NK-92 treated with Interleukin-12 subunit alpha and Interleukin-12 subunit beta, amount 100 ng/mL, for 24 hours (cell line): ENCODE measurements at regions not wholly inside any gene's neighbourhood (a gene's known extent, or its start where the extent isn't known, plus 50 kb on each side); places are given as distances from the start of the nearest gene placed in this dataset.

Source experiments
- DNase-seq: peaks from one replicate; lab custom pipeline; 2025; lab: John Stamatoyannopoulos, UW

DNA sequence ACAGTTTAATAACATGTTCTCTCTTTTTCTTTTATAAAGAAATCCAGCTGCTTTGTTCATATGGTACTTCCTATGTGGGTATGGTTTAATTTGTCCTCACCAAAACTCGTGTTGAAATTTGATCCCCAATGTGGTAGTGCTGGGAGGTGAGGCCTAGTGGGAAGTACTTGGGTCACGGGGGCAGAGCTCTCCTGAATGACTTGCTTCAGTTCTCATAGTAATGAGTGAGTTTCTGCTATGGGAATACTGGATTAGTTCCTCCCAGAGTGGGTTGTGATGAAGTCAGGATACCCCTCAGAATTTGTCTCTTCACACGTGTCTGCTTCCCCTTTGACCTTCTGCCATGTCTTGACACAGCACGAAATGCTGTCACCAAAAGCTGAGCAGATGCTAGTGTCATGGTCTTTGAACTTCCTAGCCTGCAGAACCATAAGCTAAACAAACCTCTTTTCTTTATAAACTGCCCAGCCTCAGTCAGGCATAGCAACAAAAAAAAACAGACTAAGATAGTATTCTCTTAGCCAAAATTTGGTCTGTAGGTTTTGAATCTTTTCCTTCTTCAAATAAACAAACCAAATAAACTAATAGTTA lies 87.8 kb upstream of the HS3ST5 start:
- DNase-seq, result no peak

GRCh38 chr6:114428341-114428740 lies 85.5 kb upstream of the HS3ST5 start:
- DNase-seq, result no peak

DNA sequence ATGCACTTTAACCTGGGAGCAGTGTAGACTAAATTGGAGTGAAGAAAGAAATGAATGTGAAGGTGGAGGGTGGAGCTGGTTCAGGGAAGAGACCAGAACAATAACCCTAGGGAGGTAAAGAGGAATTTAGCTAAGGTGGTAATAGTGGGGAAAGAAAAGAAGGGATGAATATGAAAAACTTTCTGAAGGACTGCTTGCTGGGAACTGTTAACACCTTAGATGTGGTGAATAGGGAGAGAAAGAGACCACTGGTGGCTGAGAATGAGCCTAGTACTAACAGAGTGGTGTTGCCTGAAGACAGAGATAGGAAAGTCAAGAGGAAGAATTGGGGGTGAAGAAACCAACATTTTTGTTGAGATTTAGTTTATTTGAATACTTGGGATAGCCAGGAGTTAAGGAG lies 78.4 kb upstream of the HS3ST5 start:
- DNase-seq, result no peak

GRCh38 chr6:114419175-114419574 lies 76.4 kb upstream of the HS3ST5 start:
- no peak for DNase-seq

DNA sequence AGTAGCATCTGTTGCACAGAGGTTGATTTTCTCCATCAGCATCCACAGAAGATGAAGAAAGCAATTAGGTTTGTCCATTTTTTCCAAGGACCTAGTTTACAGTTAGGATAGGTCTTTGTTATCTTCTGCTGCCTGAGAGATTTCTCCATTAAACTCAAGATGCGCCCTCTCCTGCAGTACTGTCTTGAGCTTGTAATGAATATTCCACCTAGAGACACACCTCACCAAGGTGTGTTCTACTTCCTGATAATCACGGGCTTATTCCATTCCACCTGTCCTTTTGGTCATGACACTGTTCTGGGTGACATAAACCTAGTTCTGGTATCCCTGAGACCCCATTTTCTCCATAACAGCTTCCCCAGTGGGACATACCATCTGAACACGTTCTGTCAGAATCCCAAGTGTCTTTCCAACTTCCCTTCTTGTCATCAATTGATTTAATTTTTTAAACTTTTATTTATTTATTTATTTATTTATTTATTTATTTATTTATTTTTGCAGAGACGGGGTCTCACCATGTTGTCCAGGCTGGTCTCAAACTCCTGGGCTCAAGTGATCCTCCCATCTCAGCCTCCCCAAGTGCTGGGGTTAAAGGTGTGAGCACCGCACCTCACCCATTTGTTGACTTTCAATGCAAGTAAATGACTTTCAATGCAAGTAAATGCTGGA lies 75.6 kb upstream of the HS3ST5 start:
- DNase-seq, result no peak

GRCh38 chr6:114407426-114408035 lies 64.7 kb upstream of the HS3ST5 start:
- DNase-seq, result no peak

- no peak for DNase-seq
Measured at GRCh38 chr6:114404339-114404955, 61.6 kb upstream of the HS3ST5 start.

- DNase-seq, result no peak
Measured at GRCh38 chr6:114403858-114404257, 61.0 kb upstream of the HS3ST5 start.

DNA sequence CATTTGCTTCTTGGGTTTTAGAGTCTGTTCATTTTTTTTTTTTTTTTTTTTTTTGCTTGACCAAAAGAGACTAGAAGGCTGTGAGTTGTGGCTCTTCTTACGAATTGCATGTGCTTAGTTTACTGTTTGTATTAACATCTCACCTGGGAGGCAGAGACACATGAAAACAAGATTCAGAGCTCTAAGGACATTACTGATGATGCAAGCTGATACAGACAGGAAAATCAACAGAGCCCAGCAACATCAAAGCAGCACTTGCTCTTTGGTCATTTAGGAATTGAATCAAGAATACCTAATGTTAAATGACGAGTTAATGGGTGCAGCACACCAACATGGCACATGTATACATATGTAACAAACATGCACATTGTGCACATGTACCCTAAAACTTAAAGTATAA lies 55.7 kb upstream of the HS3ST5 start:
- DNase-seq, result no peak
